ENCODE measurements at regions not wholly inside any gene's neighbourhood (a gene's known extent, or its start where the extent isn't known, plus 50 kb on each side); places are given as distances from the start of the nearest gene placed in this dataset.
"Not testable (repeated sequence)": the region's sequence is repeated elsewhere in the genome, so short reads cannot be mapped to it uniquely, and the experiment has no call there.

DNA sequence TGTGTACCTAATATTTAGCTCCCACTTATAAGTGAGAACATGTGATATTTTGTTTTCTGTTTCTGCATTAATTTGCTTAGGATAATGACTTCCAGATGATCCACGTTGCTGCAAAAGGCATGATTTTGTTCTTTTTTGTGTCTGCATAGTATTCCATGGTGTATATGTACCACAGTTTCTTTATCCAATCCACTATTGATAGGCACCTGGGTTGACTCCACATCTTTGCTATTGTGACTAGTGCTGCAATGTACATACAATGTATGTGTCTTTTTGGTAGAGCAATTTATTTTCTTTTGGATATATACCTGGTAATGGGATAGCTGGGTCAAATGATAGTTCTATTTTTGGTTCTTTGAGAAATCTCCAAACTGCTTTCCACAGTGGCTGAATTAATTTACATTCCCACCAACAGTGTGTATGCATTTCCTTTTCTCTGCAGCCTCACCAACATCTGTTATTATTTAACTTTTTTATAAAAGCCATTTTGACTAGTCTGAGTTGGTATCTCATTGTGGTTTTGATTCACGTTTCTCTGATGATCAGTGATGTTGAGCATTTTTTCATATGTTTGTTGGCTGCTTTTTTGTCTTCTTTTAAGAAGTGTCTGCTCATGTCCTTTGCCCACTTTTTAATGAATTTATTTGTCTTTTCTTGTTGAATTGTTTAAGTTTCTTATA is 102.8 kb upstream of the GAS1 start:
- not testable (repeated sequence) for DNase-seq

DNA sequence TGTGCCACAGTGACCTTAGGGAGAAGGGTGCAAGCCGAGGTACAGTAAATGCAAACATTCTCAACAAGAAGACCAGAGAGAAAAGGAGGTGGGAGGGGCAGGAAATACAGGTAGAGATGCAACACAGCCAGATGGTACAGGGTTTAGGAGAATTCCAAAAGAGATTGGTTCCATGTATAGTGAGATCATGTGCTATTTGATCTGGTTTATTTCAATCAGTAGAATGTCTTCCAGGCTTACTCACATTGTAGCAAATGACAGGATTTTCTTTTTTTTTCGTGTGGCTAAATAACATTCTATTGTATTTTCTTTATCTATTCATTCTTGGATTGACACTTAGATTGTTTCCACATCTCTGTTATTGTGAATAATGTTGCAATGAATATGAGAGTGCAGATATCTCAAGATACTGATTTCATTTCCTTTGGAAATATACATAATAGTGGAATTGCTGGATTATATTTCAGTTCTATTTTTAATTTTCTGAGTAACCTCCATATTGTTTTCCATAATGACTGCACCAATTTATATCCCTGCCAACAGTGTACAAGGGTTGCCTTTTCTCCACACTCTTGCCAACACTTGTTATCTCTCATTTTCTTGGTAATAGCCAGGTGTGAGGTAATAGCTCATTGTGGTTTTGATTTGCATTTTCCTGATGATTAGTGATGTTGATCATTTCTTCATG is 107.8 kb upstream of the GAS1 start:
- DNase-seq: no peak

DNA sequence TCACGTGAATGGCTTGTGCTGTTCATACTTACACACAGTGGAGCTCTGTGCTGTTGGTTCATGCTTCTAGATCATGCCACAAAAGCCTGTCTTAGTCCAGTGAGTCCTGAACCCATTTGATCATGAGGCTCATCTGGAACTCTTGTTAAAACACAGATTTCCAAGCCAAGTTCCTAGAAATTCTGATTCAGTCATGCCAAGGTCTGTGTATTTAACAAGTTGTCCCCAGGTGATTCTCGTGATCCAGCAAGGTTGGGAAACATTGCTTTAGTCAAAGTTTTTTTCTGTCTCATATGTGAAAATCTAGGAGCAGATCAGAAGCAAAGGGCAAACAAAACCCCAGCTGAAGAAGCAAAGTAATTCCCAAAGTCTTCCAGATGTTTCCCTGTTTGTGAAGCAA is 112.5 kb upstream of the GAS1 start:
- DNase-seq: no peak

DNA sequence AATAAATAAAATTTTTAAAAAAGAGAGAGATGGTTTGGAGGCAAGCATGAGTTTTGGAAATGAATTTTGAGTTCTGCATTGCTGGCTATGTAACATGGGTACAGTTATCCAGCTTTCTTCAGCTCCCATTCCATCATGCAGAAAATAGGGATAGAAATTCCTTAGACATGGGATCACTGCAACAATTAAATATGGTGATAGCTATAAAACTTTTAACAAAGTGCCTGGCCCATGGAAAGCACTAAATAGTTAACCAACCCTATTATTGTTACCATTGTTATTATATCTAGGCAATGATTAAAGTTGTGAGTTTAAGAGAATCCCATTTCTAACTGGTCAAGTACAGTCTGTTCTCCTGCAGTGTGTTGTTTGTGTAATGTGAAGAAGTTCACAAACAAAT is 115.4 kb upstream of the GAS1 start:
- no peak for DNase-seq

DNA sequence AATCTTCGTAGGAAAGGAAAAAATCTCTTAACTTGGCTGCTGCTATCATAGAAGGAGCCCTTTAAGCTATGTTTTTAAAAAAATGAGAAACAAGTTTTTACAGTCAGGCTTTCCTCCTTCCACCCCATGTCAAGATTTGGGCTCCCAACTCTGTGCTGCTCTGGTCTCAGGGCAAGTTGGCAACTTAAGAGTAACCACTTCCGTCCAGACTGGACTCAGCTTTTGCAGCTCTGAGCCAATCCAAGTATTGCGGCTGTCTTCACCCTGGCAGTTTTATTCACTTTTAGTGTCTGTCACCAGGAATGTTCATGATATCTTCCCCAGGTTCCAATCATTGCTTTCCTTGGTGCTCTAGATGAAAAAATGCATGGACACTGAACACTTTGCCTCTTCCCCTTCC is 115.9 kb upstream of the GAS1 start:
- no peak for DNase-seq

DNA sequence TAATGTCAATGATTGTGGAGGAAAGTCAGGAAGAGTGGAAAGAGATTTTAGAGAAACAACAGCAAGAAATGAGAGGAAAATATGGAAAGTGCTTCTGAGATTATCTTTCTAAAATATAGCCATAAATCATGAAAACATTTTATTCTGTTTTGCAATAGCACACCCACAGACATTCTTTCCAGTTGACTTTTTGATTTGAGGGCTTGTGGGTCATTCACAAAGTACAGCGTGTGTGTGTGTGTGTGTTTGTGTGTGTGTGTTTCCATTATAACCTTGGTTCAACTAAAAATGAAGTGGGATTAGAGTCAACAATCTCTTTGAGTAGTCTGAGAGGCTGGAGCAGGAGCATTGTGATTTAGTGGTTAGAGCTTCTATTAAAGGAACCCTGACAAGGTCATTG is 116.6 kb upstream of the GAS1 start:
- no peak for DNase-seq

DNA sequence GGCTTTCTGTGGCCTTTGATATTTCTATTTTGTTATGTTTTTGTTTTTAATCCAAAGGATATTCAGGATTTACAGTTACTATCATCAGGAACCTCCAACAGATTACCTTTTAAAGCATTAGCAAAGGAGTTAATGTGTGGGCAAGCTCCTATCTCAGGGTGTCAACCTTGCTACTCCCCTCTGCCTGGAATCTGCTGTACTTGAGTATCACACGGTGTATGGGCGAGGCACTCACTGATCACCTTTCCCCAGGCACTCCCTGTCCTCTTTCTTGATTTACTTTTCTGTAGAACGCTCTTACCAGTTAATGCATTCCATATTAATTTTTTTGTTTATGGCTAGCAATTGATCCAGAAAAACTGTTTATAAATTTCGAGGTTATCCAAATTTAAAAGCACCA is 117.0 kb upstream of the GAS1 start:
- no peak for DNase-seq

DNA sequence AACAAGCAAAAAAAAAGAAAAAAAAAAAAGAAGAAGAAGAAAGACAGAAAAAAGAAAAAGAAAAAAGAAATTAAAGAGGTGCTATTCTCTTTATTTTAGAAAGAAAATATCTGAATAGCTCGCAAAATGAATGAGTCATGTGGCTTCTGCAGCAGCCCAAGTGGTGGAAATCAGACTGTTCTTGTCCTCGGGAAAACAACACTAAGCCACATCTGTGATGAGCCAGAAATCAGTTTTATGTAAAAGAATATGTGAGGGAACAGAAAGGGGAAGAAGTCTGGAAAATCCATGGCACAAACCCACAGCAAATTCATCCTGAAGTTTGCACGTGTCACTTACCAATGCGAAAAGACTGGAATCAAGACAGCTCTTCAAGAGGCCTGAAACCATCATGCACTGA is 118.7 kb upstream of the GAS1 start:
- no peak for DNase-seq

DNA sequence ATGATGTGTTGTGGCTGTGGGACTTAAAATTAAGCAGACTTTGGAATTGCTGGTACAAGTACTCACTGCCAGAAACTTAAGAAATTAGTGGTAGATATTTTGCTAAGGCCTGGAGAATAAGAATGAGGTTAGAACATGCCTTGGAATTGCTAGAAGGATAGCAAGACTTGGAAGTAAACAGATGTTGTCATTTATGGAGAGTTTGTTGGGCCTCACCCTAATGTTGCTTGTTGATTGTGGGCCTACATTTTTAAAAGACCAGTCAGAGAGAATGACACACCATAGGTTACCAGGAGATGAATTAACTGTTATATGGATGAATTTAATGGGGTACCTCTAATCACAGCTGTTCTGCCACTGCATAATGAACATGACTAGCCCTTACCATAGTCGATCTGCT is 120.1 kb upstream of the GAS1 start:
- DNase-seq: no peak

DNA sequence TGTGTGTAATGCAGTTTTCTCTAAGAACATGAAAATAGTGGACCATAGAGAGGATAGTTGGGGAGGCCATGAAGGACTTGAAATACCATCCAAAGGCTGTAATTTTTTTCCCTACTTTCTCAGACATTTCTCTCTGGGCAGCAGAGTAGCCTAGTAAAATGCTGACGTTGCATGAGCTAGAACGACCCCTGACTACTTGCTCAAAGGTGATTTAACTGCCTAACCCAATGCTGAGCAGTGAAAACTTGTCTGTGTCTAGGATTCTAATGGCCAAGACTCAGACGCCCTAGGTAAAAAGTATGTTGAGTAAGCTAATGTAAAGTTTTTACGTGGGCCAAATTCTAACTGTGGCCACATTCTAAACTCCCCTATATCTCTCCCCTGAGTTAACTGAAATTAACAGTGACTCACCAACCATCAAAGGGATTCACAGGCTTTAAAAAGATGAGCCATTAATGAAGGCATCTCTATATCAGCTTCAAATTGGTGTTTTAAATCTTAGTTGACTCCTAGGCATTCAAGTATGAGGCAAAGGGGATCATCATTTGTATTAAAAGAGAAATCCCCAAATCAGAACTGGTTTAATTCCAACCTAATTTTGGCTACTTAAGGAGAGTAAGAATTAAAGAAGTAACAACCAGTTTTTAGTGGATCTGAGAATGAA is 121.0 kb upstream of the GAS1 start:
- DNase-seq: no peak

DNA sequence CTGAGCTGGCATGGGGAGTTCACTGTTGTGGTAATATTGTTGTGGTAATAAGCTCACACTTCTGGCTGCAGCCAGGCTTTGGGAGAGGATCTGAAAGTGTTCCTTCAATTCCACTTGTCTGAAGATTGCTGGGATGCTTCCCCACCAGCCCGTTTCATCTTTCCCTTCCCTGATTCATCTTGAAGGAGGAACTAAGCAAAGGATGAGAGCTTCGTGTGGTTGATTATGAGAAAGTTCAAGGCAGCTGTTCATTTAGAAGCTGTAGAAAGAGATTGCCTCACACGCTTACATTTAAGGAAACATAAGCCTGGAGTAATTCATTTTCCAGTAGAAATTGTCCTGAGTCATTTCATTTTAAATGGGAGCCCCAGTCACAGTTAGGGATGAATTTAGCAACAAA is 122.4 kb upstream of the GAS1 start:
- DNase-seq: no peak

DNA sequence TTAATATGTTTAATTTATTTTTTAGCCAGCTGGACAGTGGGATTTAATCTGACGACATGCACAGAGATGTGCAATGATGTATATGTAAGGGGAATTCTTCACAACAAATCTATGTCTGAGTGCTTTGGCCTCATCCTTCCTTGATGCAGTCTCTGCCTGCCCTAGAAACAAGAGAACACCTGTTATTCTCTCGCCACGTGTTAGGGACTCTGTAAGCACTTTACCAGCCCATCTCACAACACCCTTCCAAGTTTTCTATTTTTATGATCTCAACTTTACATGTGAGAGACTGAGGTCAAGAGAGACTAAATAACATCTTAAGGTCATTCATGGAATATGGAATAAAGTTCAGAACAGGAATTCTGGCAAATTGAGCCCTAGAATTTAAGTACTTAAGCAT is 123.0 kb upstream of the GAS1 start:
- DNase-seq: no peak

DNA sequence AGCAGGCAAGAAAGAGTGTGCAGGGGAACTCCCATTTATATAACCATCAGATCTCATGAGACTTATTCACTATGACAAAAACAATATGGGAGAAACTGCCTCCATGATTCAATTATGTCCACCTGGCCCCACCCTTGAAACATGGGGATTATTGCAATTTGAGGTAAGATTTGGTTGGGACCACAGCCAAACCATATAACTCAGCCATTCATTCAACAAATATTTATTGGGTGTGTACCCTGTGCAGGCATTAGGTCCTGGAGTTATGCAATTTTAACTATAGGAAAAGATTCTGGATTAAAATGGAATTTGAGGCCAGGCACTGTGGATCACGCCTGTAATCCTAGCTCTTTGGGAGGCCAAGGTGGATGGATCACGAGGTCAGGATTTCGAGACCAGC is 124.2 kb upstream of the GAS1 start:
- DNase-seq: no peak

DNA sequence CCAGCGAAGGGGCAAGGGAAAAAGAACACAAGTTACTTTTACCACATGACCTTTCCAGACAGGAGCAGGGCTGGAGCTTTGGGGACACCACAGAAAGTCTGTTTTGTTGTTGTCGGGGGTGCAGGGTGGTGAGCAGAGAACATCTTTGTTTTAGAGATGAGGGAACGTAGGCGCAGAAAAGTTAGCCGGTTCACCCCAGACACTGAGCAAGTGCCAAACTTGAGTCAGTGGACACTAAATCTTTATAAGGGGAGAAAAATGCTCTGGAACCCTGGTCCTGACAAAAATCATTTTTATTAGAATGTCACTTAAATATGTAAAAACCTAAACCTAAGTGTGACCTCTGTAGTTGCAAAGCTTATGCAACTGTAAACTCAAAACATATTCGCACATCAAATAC is 126.4 kb upstream of the GAS1 start:
- no peak for DNase-seq

DNA sequence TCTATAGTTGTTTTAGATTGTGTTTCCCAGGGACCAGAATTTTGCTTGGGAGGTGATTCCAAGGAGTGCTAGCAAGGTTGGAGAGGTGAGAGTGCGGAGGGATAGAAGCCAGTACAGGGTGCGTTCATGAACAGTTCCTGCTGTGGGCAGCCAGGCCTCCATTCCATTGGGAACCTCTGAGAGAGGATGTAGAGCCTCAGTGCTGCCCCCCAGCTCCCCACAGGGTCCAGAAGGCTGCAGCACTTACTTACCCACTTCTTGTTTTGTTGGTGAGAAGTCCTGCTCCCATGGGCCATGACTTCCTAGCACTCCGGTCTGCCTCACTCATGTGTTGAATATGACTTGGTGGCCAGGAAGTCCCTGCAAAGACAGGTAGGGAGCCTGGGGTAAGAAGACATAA is 128.2 kb upstream of the GAS1 start:
- DNase-seq: no peak

DNA sequence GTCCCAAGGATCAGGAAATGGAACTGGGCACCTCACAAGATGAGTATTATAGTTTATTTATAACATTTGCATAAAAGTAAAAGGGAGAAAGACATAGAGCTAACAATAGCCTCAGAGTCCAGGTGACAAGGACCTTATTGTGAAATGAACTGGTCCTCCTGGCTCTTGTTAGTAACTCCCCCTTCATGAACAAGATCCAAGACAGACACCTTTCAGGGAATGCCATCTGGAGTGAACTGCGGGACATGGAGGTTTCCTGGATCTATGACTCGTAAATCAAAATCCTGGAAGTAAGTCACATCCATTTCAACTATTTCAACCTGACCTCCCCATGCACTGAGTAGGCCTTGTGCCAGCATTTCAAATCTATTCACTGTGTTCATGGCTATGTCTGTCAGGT is 129.5 kb upstream of the GAS1 start:
- no peak for DNase-seq

DNA sequence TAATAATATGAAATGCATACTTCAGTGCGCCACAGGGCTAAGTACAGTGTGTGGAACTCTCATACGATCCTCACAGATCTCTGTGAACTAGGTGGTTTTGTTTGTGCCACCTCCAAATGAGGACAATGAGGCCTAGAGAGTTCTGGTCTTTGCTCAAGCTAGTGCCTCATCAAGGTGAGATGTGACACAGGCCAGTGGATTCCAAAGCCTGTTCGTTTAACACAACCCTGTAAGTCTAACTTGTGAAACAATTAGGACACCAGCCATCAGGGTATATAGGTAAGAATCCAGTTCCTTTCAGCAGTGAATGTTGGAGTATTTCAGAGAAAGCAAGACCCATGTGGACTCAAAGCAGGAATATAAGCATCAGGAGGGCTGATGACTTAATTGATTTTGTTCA is 130.7 kb upstream of the GAS1 start:
- no peak for DNase-seq

DNA sequence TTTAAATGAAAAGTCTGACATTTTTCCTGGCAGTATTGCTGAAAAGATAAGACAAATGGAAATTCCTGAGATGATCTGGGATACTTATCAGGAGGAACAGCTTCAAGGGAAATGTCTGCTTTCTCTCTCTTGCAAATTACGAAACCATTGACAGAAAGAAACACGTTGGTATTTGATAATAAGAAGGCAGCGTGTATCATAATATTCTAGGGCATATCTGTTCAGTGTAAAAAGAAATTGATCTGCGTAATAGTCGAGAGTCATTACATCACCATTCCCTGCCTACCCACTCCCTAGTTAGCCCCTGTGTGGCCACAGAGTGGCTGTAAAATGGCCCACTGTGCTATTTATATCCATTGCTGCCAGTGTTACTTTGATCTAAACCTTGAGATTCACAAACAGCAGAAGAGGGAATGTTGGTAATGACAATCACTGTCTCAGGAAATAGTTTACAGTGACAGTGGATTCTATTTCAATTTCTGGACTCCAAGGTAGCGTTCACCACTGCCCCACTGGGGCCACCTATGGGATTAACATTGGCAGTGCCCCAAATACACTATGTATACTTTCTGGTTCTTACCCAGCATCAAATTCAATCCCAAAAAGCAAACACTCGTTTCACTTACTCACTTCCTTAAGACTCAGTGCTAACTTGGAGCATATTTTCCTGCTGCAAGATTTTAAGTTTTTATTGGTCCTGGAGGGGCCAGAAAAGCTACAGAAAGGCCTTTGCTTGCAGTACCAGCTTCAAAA is 133.4 kb upstream of the GAS1 start:
- DNase-seq: no peak

DNA sequence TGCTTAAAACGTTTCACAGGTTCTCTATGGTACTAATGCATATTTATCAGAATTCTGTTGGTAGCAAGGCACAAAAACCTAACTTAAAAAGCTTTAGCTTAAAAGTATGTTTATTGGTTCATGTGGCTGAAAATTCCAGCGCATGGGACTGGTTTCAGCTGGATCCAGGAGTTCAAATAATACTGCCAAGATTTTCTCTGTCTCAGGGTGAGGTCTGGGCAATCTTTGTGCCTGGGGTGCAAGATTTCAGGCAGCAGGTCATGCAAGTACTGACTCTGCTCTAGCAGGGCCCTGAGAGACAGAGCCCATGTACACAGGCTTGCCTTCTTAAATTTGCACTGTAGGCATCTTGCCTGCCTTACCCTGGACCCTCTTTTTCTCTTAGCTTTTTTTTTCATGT is 134.2 kb upstream of the GAS1 start:
- DNase-seq: no peak

DNA sequence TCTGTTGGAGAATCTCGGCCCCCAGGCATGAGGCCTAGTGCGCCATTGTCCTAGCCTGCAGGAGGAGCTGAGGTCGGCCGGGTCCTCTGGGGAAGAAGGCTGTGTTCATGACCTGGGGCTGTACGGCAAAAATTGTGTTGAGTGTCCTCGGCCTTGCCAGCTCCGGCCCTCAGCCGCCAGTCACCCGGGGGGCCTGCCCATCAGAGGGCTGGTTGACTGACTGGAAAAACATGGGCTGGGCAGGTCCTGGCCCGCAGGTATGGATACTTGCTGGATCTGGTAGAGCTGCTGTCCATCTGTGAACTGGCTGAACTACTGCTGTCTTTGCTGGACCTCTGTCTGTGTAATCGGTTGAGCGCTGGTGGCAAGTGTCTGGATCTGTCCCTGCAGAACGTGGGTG is 136.7 kb upstream of the GAS1 start:
- DNase-seq: no peak

DNA sequence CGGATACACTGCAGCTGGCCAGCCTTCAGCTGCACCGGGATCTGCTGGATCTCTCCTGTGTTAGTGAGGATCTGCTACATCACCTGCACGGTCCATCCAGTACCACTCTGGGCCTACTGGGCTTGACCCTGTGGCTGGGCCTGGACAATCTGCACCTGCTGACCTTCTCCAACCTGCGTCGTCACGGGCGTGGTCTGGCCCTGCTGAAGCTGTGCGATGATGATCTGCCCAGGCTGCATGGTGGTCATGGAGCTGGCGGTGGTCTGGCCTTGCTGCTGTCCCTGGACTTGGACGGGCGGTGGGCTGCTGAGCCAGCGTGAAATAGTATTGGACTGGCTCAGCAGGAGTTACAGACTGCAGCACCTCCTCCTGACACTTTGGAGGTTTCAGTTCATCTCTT is 137.1 kb upstream of the GAS1 start:
- DNase-seq: no peak

DNA sequence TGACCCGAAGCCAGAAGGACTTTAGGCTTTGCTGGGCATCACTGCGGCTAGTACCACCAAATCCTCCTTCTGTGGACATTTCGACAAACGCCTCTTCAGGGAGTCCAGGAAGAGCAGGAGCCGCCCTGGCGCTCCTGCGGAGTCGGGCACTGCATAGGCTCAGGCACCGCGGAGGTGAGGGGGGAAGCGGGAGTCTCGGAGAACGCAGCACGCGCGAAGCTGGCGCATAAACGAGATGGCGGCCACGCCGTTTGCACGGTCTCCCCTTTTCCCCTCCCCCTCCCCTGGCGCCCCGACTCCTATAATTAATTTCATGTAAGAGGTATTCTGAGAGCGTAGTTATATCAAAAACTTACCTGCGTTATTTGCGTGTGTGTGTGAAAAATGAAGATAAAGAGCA is 137.8 kb upstream of the GAS1 start:
- DNase-seq: no peak

DNA sequence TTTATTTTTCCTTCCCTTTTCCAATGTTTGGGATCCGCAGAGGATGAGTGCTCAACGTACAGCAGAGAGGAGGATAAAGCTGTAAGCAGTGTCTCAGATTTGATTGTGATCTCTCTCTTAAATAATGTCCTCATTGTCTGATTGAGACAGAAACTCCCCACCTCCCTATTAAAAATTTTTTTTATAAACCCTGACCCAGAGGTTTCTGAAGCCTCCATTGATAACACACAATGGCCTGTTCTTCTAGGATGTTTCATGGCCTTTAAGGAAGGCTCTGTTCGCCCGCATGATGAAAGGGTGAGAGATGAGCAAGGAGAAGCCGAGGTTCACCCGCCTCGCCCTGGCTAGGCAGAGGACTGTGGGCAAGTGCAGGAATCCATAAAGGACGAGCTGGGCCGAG is 138.2 kb upstream of the GAS1 start:
- no peak for DNase-seq
